KG1 (cell line): ENCODE measurements at regions not wholly inside any gene's neighbourhood (a gene's known extent, or its start where the extent isn't known, plus 50 kb on each side); places are given as distances from the start of the nearest gene placed in this dataset.
"Not testable (repeated sequence)": the region's sequence is repeated elsewhere in the genome, so short reads cannot be mapped to it uniquely, and the experiment has no call there.

Source experiments
- DNase-seq: peaks from one replicate; lab custom pipeline; 2025; lab: John Stamatoyannopoulos, UW

GRCh38 chr10:33899578-33900531 is 565.4 kb upstream of the NRP1 start:
- DNase-seq, result no peak

DNA sequence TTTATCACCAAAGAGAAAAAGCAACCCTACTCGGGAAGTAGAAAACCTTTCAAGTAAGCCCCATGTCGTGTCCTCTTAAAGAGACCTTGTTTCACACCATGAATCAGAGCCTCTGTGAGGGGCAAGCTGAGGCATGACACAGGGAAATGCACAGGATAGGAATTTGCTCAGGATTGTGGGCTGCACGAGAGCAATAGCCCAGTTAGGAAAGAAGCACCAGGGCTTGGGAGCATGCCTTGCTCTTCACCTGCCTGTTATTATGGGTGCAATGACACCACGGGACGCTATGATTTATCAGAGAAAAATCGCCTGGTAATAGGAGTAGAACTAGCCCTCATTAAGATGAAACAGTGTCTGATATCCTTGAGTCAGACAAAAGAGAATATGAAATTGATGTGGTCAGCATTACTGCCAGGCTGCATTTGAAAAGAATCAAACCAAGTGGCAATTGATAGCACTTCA is 562.9 kb upstream of the NRP1 start:
- DNase-seq, result no peak

DNA sequence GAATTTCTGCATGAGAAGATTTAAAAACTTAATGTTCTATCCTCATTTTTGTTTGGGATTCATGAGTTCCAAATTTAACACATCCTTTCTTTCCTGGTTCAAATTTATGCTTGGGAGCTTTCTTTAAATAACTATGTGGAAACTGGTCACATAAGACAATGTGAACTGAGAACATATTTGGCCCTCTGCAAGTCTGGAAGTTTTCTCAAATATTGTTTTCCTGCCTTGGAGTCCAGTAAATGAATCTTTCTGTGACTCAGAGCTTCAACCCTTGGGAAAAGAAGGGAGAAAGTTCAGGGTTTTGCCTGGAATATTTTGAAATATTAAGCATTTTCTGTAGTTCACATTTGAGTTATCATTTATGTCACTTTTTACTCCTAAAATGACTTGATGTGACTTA is 559.0 kb upstream of the NRP1 start:
- no peak for DNase-seq

GRCh38 chr10:33889371-33889770 is 554.9 kb upstream of the NRP1 start:
- DNase-seq, result no peak

DNA sequence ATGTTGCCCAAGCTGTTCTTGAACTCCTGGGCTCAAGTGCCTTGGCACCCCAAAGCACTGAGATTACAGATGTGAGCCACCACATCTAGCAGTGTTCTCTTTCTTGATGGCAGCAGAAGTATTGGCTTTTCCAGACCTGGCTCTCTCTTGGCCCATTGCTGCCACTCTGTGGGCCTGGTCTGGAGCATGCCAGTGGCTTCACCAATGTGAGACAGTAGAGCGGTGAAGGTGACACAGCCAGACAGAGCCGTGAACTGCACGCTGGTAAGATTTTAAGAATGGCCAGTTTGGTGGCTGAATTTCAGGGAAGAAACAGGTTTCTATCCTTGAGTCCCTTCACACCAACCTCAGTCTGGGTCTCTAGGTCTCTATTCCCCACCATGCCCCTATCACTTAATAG is 552.7 kb upstream of the NRP1 start:
- DNase-seq, result no peak

GRCh38 chr10:33886299-33886698 is 551.8 kb upstream of the NRP1 start:
- DNase-seq, result no peak

DNA sequence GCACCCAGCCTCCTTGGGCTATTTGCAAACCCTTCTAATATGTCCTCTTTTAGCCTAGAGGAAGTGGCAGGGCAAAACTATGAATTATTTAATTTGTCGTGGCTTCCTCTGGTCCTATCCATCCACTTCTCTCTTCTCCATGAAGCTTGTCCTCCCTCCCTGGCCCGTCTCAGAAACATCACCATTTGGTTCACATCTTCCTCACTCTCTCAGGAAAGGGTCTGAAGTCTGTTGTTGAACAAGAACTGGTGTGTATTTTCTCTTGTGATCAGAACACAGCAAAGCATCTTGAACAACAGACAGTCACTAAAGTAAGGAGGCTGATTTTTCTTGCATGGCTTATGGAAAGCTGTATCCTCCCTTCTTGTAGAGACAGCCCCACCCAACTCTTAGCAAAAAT is 550.1 kb upstream of the NRP1 start:
- no peak for DNase-seq

GRCh38 chr10:33883881-33884280 is 549.4 kb upstream of the NRP1 start:
- DNase-seq, result no peak

DNA sequence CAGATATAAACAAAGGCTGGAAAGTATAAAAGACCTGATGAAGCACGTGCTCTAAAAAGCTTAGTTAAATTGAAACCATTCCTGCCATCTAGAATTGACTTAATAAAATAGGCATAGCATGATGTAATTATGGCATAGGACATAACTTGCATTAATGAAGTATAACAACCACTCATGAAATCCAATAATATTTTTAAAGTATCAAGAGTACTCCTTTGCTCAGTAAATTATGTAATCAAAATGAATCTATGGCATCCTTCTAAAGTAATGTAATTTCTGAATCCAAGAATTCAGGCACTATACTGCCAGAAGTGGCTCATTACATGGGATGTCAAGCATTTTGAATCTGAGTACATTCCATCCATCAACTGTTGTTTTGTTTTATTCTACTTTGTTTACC is 548.5 kb upstream of the NRP1 start:
- no peak for DNase-seq

DNA sequence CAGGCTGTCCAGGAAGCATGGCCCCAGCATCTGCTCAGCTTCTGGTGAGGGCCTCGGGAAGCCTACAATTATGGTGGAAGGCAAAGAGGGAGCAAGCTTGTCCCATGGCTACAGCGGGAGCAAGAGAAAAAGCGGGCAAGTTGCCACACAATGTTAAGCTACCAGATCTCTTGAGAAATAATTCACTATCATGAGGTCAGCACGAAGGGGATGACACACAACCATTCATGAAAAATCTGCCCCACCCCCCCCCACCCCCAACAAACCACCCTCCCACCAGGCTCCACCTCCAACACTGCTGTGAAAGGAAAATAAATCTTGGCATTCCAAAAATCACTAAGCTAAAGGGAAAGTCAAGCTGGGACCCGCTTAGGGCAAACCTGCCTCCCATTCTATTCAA is 545.8 kb upstream of the NRP1 start:
- DNase-seq, result no peak

- DNase-seq, result no peak
These were observed 543.8 kb upstream of the NRP1 start for GRCh38 chr10:33878238-33878786.

- no peak for DNase-seq
These were observed 542.3 kb upstream of the NRP1 start for GRCh38 chr10:33876584-33877400.

DNA sequence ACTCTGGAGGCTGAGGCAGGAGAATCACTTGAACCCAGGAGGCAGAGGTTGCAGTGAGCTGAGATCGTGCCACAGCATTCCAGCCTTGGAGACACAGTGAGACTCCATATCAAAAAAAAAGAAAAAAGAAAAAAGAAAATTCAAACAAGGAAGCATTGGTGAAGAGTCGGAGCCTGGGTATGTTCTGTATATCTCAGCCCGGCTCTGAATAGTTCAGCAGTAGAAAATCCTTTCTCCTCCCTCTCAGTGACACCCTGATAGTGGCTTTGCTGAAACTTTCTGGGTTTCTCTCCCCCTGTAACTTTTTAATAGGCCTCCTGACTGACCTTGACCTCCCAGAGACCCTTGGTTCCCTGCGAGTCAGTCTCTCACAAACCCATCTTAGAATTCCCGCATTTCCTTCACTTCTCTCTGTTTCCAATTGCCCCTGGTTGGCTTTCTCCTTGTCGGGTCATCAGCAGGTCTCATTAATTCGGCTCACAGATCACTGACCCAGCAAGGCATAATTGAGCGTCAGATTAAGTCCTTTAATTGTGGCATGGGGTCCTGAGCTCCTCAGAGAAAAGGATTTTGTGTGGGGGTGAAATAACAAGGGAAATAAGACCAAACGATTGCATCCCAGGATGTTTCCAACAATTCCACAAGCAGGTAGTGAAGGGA is 541.6 kb upstream of the NRP1 start:
- no peak for DNase-seq

DNA sequence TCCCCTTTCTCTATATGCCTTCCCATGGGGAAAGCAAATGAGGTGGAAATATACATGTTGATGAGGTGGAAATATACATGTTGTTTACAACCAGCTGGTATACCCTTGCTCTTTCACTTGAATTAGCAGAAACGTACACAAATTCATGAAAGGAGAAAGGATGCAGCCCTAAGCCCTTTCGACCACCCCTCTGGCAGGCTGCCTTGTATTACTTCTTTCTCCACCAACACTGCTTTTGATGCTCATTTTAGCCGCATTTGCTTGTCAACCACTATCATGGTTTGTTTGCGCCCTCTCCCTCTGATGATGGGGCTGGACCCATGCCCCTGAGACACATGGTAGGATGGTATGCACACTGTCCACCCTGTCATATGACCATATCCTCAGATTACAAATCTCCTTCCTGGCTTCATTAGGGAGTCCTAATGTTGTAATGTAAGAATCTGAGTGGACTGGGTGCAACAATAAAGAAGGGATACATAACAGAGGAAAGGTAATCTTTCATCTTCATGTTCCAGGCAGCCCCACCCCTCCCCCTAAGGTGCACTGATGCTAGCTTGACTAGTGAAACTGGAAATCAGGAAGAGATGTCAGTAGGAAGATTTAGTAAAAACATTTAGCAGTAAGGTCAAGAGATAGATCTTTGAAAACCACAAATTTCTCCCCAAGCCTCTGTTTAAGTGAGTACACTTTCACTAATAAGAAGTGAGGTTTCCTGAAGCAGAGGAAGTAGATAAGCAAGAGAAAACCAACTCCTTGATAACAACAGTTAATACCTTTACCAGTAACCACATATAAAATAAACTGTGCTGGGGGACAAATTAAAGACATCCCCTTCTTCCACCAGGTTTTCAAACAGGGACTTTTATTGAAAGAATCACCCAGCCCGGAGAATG is 536.8 kb upstream of the NRP1 start:
- DNase-seq, result peak; percentile 10

DNA sequence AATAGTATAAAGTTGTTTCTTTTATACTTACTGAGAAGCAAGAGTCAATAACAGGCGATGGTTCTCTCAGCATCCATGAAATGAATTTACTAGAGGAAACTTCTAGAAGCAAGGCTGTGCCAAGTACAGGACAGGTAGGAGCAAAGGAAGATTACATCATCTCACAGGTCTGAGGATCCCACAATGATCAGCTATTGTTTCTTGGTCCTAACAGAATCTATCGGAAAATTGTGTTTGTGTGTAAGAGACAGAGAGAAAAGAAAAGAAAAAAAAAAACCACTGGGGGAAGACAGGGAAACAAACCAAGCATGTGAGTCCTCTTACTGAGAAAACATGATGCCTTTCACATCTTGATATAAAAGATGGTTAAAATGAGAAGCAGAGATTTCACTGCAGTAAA is 535.0 kb upstream of the NRP1 start:
- DNase-seq, result no peak

DNA sequence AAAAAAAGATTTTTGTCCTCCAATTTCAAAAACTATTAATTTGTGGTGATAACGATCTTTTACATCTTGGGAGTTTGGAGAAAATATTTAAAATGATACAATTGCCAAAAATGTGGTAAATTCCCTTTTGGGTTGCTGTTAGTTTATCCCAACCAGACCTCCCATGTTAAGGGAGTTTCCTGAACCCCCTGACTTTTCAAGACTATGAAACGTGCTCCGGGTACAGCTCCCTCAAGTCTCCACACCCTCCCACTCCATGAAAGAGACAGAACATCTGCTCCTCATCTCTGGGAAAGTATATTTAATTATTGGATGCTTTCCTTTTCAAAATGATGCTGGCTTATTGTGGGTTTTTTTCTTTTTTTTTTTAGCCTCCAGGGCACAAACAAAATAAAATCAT is 534.6 kb upstream of the NRP1 start:
- DNase-seq, result no peak

GRCh38 chr10:33867199-33867789 is 532.8 kb upstream of the NRP1 start:
- DNase-seq, result not testable (repeated sequence)

DNA sequence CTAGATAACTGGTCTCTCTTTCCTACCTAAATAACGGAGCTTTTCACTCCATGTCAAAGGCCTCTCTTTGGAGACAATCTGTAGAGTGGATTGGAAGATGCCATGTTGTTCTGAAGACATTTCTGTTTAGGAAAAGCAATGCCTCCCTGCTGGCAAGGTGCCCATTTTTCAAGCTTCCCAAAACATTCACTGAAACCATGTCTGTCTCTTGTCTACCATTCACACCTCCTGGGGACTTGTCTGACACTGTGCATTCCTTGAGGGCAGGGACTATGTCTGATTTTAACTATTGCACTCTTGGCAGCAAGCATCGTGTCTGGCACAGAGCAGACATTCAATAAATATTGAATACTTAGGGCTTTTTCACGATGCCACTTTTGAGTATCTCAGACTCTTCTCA is 528.9 kb upstream of the NRP1 start:
- no peak for DNase-seq

DNA sequence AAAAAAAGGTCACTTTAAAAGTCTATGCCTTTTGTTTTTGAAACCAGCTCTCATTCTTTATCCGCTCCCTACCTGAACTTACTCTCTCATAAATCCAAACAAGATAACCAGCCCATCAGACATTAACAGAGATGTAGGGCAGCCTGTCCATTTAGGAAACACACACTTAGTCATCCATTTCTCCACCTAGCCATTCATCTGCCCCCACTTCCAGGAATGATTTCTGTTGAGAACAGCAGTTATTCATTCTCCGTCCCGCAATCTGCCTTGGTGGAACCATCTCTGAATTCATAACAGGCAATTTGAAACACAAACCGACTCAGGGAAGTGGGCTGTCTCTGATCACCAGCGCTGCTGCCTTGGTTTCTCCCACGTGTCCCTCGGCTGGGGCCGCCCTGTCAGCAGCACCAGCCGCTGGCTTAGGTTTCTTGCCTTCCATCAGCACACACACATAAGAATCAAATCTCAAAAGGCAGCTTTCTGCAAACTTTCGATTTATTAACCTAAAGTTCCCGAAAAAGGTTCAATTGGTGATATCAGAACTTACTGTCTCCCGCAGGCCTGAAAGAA is 528.2 kb upstream of the NRP1 start:
- DNase-seq, result no peak

DNA sequence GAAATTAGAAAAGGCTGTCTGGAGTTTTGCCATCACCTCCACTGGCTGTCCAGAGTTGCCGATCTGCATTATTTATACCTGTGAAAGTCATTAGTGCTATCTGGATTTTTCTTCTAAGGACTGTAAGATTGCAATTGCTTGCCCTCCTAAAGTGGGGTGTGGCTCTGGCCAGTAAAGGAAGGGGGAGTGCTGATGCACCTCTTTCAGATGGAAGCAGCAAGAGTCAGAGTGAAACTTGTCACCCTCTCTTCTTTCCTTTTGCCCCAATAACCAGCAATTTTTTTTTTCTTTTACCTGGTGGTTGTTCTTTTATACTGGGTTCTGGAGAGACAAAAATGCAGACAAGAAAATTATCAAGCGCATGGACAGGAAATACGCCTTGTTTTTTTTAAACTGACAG is 527.4 kb upstream of the NRP1 start:
- no peak for DNase-seq
